ENCODE measurements at regions not wholly inside any gene's neighbourhood (a gene's known extent, or its start where the extent isn't known, plus 50 kb on each side); places are given as distances from the start of the nearest gene placed in this dataset.
A peak's percentile ranks its signal among the peaks of the same experiment; 100 is the strongest.

GRCh38 chr14:23723911-23724310, 87.7 kb downstream of the DHRS2 start:
- Mint-ChIP-seq H3K36me3 (ENCODE audit: insufficient read depth, unreplicated experiment) (no peaks in the 10 kb centered on the region), H3K27ac (ENCODE audit: unreplicated experiment) (no peak overlapping the region), H3K4me3 (ENCODE audit: low read depth, unreplicated experiment) (no peak overlapping the region), H3K4me1 (ENCODE audit: low read depth, unreplicated experiment) (no peaks in the 10 kb centered on the region), H3K27me3 (ENCODE audit: unreplicated experiment) (peaks cover 10% of the 10 kb centered on the region), H3K9me3 (ENCODE audit: low read depth, unreplicated experiment) (no peaks in the 10 kb centered on the region)
- intact Hi-C loops (cut with micrococcal nuclease; ENCODE audit: unreplicated experiment), result no loop called here
- no TSS peak for BruUV-seq (replicated peaks)
- TF ChIP-seq CTCF (IDR thresholded peaks at IDR 0.05; ENCODE audit: unreplicated experiment), result no peak
- CTCF ChIA-PET, result interaction anchor here (0.8 kb wide), 1 partner anchor 58 kb away, joined by 4 read pairs; no protein-coding TSS in a partner anchor
- no peak for DNase-seq

GRCh38 chr14:23725528-23725927, 89.4 kb downstream of the DHRS2 start:
- no TSS peak for BruUV-seq (replicated peaks)
- no peak for TF ChIP-seq CTCF (IDR thresholded peaks at IDR 0.05; ENCODE audit: unreplicated experiment)
- H3K4me1 Mint-ChIP-seq (ENCODE audit: low read depth, unreplicated experiment), result peaks cover 4% of the 10 kb centered on the region
- CTCF ChIA-PET, result no interaction called here
- peaks cover 23% of the 10 kb centered on the region for H3K27me3 Mint-ChIP-seq (ENCODE audit: unreplicated experiment)
- H3K9me3 Mint-ChIP-seq (ENCODE audit: low read depth, unreplicated experiment), result no peaks in the 10 kb centered on the region
- no peak overlapping the region for H3K4me3 Mint-ChIP-seq (ENCODE audit: low read depth, unreplicated experiment)
- intact Hi-C loops (cut with micrococcal nuclease; ENCODE audit: unreplicated experiment), result loop anchor here (5.0 kb wide), 1 partner anchor 138 kb away; no protein-coding TSS in a partner anchor
- H3K27ac Mint-ChIP-seq (ENCODE audit: unreplicated experiment), result no peak overlapping the region
- no peak for DNase-seq
- no peaks in the 10 kb centered on the region for H3K36me3 Mint-ChIP-seq (ENCODE audit: insufficient read depth, unreplicated experiment)

- Mint-ChIP-seq H3K4me1 (ENCODE audit: low read depth, unreplicated experiment) (peaks cover 7% of the 10 kb centered on the region), H3K4me3 (ENCODE audit: low read depth, unreplicated experiment) (no peak overlapping the region), H3K27me3 (ENCODE audit: unreplicated experiment) (peaks cover 27% of the 10 kb centered on the region), H3K27ac (ENCODE audit: unreplicated experiment) (no peak overlapping the region), H3K36me3 (ENCODE audit: insufficient read depth, unreplicated experiment) (no peaks in the 10 kb centered on the region), H3K9me3 (ENCODE audit: low read depth, unreplicated experiment) (no peaks in the 10 kb centered on the region)
- no peak for DNase-seq
- CTCF ChIA-PET, result interaction anchor here (1.4 kb wide), 1 partner anchor 184 kb away, joined by 12 read pairs; no protein-coding TSS in a partner anchor
- TF ChIP-seq CTCF (IDR thresholded peaks at IDR 0.05; ENCODE audit: unreplicated experiment), result no peak
- no TSS peak for BruUV-seq (replicated peaks)
- intact Hi-C loops (cut with micrococcal nuclease; ENCODE audit: unreplicated experiment), result loop anchor here (5.0 kb wide), 1 partner anchor 139 kb away; no protein-coding TSS in a partner anchor
Measured at GRCh38 chr14:23725980-23726710, 90.0 kb downstream of the DHRS2 start.

DNA sequence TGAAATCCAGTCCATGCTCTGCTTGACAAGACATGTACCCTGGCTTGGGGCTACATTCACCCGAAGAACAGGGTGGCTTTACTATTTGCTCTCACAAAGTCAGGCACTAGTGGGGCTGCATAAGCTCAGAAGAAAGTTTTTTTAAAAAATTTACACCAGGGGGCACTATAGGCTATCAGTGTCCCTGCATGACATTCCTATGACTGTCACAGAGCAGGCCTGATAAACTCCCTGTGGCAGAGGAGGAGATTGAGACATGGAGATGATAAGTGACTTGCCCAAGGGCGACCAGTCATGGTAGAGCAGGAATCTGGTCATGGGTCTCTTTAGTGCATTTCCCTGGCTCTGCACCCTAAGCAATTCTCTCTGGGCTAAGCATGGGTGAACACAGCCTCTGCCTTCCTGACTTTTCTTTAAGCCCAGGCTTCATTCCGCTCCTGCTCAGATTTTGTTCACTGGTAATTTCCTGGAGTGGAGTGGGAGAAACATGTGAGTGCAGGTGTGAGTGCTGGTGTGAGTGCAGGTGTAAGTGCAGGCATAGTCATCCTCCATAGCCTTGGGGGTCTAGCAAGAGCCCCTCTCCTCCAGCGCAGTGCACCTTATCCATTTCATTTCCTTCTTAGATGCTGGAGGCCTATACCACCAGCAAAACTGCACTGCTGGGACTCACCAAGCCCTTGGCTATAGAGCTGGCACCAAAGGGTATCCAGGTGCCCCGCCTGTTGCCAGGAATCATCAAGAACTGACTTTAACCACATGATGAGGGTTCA, 91.6 kb downstream of the DHRS2 start:
- H3K9me3 Mint-ChIP-seq (ENCODE audit: low read depth, unreplicated experiment), result no peaks in the 10 kb centered on the region
- H3K27me3 Mint-ChIP-seq (ENCODE audit: unreplicated experiment), result peaks cover 40% of the 10 kb centered on the region
- no peak overlapping the region for H3K27ac Mint-ChIP-seq (ENCODE audit: unreplicated experiment)
- H3K36me3 Mint-ChIP-seq (ENCODE audit: insufficient read depth, unreplicated experiment), result no peaks in the 10 kb centered on the region
- CTCF ChIA-PET, result interaction anchor here (1.4 kb wide), 1 partner anchor 183 kb away, joined by 12 read pairs; no protein-coding TSS in a partner anchor
- H3K4me1 Mint-ChIP-seq (ENCODE audit: low read depth, unreplicated experiment), result peaks cover 7% of the 10 kb centered on the region
- no peak overlapping the region for H3K4me3 Mint-ChIP-seq (ENCODE audit: low read depth, unreplicated experiment)
- peak; percentile 25 for TF ChIP-seq CTCF (IDR thresholded peaks at IDR 0.05; ENCODE audit: unreplicated experiment)
- DNase-seq, result peak; percentile 23
- intact Hi-C loops (cut with micrococcal nuclease; ENCODE audit: unreplicated experiment), result loop anchor here (1.0 to 5.0 kb wide), 4 partner anchors 140 to 202 kb away; no protein-coding TSS in a partner anchor
- BruUV-seq (replicated peaks), result no TSS peak

Data from Calu3 (cell line).